HG02973 (cell line): ENCODE measurements at regions not wholly inside any gene's neighbourhood (a gene's known extent, or its start where the extent isn't known, plus 50 kb on each side); places are given as distances from the start of the nearest gene placed in this dataset.

Experiments
- ATAC-seq: cut with Tn5 transposase; IDR thresholded peaks from one replicate; pipeline ENCODE4 v1.9.1; 2021; ENCODE audit warnings: moderate library complexity; ENCODE audit not compliant: unreplicated experiment

- no peak for ATAC-seq
Measured at GRCh38 chr12:42648061-42648460, 58.5 kb upstream of the PRICKLE1 start.

- no peak for ATAC-seq
Measured at GRCh38 chr12:42643881-42644579, 54.5 kb upstream of the PRICKLE1 start.

- ATAC-seq = no peak
Measured at GRCh38 chr12:42641221-42641885, 51.8 kb upstream of the PRICKLE1 start.

- no peak for ATAC-seq
Measured at GRCh38 chr12:42640391-42640790, 50.8 kb upstream of the PRICKLE1 start.

- no peak for ATAC-seq
Measured at GRCh38 chr12:42639556-42639955, 50.0 kb upstream of the PRICKLE1 start.
